Prostate gland (tissue), 2 donors: ENCODE measurements at regions not wholly inside any gene's neighbourhood (a gene's known extent, or its start where the extent isn't known, plus 50 kb on each side); places are given as distances from the start of the nearest gene placed in this dataset.

ENCODE experiments used
- DNase-seq: peaks from one replicate; pipeline ENCODE4 v3.0.0-alpha.2; 2019; ENCODE audit warnings: low spot score
- H3K27ac ChIP-seq, 2 donors: fragments of 200-600 bp; sonication (generic); 2 replicates each; pipeline ENCODE4 v1.5.1; 2017 to 2019
- H3K27me3 ChIP-seq: fragments of 200-600 bp; sonication (generic); replicated peaks from 2 replicates; pipeline ENCODE4 v1.5.1; 2019; ENCODE audit not compliant: insufficient read depth
- H3K36me3 ChIP-seq, 2 donors: fragments of 200-600 bp; sonication (generic); 1 replicate in 1 of 2; 2 replicates in 1 of 2; pipeline versions ENCODE4 v1.5.1 to v1.8.1; 2017 to 2019
- H3K4me1 ChIP-seq: fragments of 200-600 bp; sonication (generic); replicated peaks from 2 replicates; pipeline ENCODE4 v1.5.1; 2019
- H3K4me3 ChIP-seq, 2 donors: fragments of 200-600 bp; sonication (generic); 2 replicates each; pipeline ENCODE4 v1.5.1; 2017 to 2019
- H3K9me3 ChIP-seq: fragments of 200-600 bp; sonication (generic); 2 replicates; pipeline ENCODE4 v1.5.1; 2017
- POLR2A ChIP-seq: fragments of 450-650 bp; IDR thresholded peaks from one replicate; pipeline ENCODE4 v1.6.1; 2016; ENCODE audit warnings: antibody characterized with exemption, mild to moderate bottlenecking
- POLR2AphosphoS5 ChIP-seq: sonication (generic); formaldehyde crosslinking; IDR thresholded peaks from one replicate; pipeline ENCODE4 v1.6.1; 2017; ENCODE audit warnings: antibody characterized with exemption
- WGBS: methylation state at CpG from one replicate; pipeline ENCODE4 v1.1.5; 2018; 5-methylcytosine and 5-hydroxymethylcytosine counted together
- intact Hi-C: fragments of 100-400 bp; cut with DNase I; formaldehyde crosslinking; loops from one replicate; pipeline ENCODE4 v1.14.2; 2022
- TF ChIP-seq, protein P1 (sequence below), 4 experiments: fragments of 200-600 bp in 2 of 4; fragments of 450-650 bp in 2 of 4; sonication (generic) in 2 of 4; IDR thresholded peaks; 1 replicate in 3 of 4; 2 replicates in 1 of 4; pipeline ENCODE4 v1.5.1; 2016 to 2019; ENCODE audit warnings: antibody characterized with exemption in 4 of 4, mild to moderate bottlenecking in 2 of 4, moderate library complexity in 2 of 4

DNA sequence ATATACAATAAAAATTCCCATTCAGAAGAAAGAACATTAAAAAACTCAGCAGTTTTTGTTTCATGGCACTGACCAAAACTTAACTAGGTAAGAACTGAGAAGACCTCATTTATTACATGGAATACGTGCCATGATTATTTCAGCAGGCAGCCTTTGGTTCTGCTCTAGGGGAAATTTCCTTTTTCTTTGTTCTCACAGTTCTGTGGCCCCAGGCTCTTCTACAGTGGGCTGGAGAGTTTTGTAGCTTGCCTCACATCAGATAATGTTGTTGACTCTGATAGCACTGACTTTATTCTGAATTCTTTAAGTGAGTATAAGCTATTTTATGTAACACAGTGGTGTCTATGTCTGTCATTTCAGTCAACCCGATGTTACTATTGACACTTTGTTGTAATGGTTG, 844.3 kb downstream of the TBC1D32 start:
- no peaks in the 10 kb centered on the region for H3K27me3 ChIP-seq
- 64% methylated on average over 2 of the region's 2 CpGs for WGBS
- no peaks in the 10 kb centered on the region for H3K4me1 ChIP-seq
- no peaks in the 10 kb centered on the region for H3K9me3 ChIP-seq
- no peaks in the 10 kb centered on the region for H3K36me3 ChIP-seq
- no peak for TF ChIP-seq POLR2A
- TF ChIP-seq, protein P1, sequence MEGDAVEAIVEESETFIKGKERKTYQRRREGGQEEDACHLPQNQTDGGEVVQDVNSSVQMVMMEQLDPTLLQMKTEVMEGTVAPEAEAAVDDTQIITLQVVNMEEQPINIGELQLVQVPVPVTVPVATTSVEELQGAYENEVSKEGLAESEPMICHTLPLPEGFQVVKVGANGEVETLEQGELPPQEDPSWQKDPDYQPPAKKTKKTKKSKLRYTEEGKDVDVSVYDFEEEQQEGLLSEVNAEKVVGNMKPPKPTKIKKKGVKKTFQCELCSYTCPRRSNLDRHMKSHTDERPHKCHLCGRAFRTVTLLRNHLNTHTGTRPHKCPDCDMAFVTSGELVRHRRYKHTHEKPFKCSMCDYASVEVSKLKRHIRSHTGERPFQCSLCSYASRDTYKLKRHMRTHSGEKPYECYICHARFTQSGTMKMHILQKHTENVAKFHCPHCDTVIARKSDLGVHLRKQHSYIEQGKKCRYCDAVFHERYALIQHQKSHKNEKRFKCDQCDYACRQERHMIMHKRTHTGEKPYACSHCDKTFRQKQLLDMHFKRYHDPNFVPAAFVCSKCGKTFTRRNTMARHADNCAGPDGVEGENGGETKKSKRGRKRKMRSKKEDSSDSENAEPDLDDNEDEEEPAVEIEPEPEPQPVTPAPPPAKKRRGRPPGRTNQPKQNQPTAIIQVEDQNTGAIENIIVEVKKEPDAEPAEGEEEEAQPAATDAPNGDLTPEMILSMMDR (IDR thresholded peaks at IDR 0.05), result no peak
- TF ChIP-seq POLR2AphosphoS5, result no peak
- H3K4me3 ChIP-seq, result no peak overlapping the region
- intact Hi-C loops, result no loop called here
- DNase-seq, result no peak
- H3K27ac ChIP-seq, result no peak overlapping the region

DNA sequence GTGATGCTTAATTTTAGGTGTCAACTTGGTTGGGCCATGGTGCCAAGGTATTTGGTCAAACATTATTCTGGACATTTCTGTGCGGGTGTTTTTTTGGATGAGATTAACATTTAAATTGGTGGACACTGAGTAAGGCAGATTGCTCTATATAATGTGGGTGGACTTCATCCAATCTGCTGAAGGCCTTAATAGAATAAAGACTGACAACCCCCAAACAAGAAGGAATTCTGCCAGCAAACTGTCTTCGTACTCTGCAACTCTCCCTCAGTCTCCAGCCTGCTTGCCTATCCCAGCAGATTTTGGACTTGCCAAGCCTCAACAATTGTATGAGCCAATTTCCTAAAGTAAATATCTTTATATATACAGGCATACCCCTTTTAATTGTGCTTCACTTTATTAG, 850.1 kb downstream of the TBC1D32 start:
- Histone ChIP-seq H3K4me1 (no peaks in the 10 kb centered on the region), H3K27ac (no peak overlapping the region), H3K9me3 (no peaks in the 10 kb centered on the region), H3K27me3 (no peaks in the 10 kb centered on the region), H3K4me3 (no peak overlapping the region), H3K36me3 (no peaks in the 10 kb centered on the region)
- WGBS, result 63% methylated on average over 2 of the region's 2 CpGs
- TF ChIP-seq, protein P1 (IDR thresholded peaks at IDR 0.05), result no peak
- TF ChIP-seq POLR2AphosphoS5 (no peak), POLR2A (no peak)
- no peak for DNase-seq
- intact Hi-C loops, result no loop called here

DNA sequence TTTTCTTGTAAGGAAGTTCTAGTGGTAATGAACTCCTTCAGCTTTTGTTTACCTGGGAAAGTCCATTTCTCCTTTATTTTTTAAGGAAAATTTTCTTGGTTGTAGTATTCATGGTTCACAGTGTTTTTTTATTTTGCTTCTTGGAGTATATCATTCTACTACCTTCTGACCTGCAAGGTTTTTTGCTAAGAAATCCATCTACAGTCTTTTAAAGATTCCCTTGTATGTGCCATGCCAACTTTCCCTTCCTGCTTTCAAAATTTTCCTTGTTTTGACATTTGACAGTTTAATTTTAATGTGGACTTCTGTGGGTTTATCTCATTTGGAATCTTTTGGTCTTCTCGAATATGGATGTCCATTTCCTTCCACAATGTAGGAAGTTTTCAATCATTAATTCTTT, 855.6 kb downstream of the TBC1D32 start:
- Histone ChIP-seq H3K36me3 (no peaks in the 10 kb centered on the region), H3K27me3 (no peaks in the 10 kb centered on the region), H3K27ac (no peak overlapping the region), H3K4me1 (no peaks in the 10 kb centered on the region), H3K4me3 (no peak overlapping the region), H3K9me3 (no peaks in the 10 kb centered on the region)
- 68% methylated on average over 1 of the region's 1 CpG for WGBS
- intact Hi-C loops, result no loop called here
- DNase-seq, result no peak
- TF ChIP-seq, protein P1 (IDR thresholded peaks at IDR 0.05), result no peak
- TF ChIP-seq POLR2A (no peak), POLR2AphosphoS5 (no peak)

DNA sequence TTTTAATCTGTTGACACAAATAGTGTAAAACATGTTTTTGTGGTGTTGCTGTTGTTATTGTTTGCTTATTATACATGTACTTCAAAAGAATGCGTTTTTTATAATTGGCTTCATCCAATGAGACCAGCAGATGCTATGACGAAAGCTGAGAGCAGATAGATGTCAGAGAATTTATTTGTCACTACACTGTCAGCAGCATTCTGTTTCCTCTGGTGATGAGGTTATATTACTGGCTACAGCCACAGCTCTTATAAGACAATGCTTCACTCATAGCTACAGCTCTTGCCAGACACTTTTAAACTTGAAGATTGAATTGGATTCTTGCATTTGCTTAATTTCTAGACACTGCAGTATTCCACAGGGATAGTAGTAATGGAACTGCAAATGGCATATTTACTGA, 860.5 kb downstream of the TBC1D32 start:
- Histone ChIP-seq H3K36me3 (no peaks in the 10 kb centered on the region), H3K4me3 (no peak overlapping the region), H3K27me3 (no peaks in the 10 kb centered on the region), H3K9me3 (no peaks in the 10 kb centered on the region), H3K27ac (no peak overlapping the region), H3K4me1 (no peaks in the 10 kb centered on the region)
- intact Hi-C loops, result no loop called here
- WGBS, result 64% methylated on average over 2 of the region's 2 CpGs
- no peak for TF ChIP-seq POLR2A
- TF ChIP-seq, protein P1 (IDR thresholded peaks at IDR 0.05), result no peak
- no peak for TF ChIP-seq POLR2AphosphoS5
- no peak for DNase-seq

DNA sequence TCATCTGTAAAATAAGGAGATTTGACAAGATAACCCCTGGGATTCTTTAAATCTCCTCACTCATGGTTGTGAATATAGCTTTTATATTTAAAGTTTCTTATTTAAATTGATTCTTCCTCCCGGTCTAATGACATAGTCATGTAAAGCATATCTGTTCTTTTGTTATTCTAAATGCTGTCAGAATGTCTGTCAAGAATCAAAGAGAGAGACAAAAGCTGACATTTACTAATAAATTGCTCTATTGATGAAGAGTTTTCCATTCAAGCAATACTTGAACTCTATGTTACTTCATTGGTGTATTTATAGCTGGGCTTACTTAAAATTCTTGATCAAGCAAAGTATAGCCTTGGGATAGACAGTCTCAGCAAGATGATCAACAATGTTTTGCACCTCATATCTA, 865.8 kb downstream of the TBC1D32 start:
- H3K4me3 ChIP-seq, result no peak overlapping the region
- H3K4me1 ChIP-seq, result no peaks in the 10 kb centered on the region
- no peak for TF ChIP-seq POLR2A
- TF ChIP-seq POLR2AphosphoS5, result no peak
- H3K36me3 ChIP-seq, result no peaks in the 10 kb centered on the region
- intact Hi-C loops, result no loop called here
- H3K9me3 ChIP-seq, result no peaks in the 10 kb centered on the region
- H3K27me3 ChIP-seq, result no peaks in the 10 kb centered on the region
- no peak for DNase-seq
- no peak overlapping the region for H3K27ac ChIP-seq
- WGBS, result 56% methylated on average over 1 of the region's 1 CpG
